Mammary epithelial cell (primary cell): ENCODE measurements at regions not wholly inside any gene's neighbourhood (a gene's known extent, or its start where the extent isn't known, plus 50 kb on each side); places are given as distances from the start of the nearest gene placed in this dataset.

ENCODE experiments used
- CTCF ChIP-seq, 2 donors: IDR thresholded peaks in 1 of 2; conservative IDR thresholded peaks in 1 of 2; 2 replicates each; pipeline ENCODE4 v1.5.1; 2011 to 2012; ENCODE audit warnings: inconsistent platforms in 2 of 2, low read length in 2 of 2, mild to moderate bottlenecking in 2 of 2, control low read depth in 1 of 2, low read depth in 1 of 2; ENCODE audit not compliant: insufficient read depth in 1 of 2; ENCODE audit errors: extremely low read depth in 1 of 2
- EZH2 ChIP-seq: IDR thresholded peaks from 2 replicates; pipeline ENCODE4 v1.6.1; 2012; ENCODE audit warnings: low read length, inconsistent platforms, borderline replicate concordance

DNA sequence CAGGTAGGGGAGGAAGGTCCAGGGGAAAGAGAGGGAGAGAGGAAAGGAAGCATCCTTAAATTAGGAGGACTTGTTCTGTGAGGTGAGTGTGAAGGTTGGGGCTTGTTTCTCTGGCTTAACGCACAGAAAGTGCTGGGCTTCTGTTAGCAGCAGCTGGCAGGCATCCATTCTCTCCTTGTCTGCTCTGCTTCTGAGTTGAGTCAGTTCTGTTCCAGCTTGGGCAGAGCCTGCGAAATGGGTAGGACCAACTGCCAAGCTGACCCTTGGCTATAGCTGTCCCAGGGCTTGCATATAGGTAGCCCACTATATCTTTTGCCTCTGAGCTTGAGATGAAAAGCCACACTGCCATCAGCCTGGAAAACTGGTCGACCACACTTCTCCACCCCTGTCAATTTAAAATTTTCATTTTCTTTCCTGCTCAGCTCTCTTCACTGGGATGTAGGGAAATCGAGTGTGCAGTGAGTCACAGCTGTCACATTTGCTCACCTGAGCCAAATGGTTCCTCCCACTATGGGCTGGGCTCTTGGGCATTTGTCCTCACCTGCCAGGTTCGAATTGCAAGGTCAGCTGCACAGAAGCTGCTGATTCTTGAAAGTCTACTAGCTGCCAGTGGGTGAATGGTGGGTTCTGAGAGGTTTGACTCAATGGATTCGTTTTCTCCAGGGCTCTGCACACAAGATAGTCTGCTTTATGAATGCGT lies 256.4 kb upstream of the PWP1 start:
- no peak for TF ChIP-seq CTCF (conservative IDR thresholded peaks at IDR 0.05 in 1 of 2, IDR thresholded peaks at IDR 0.05 in 1 of 2; ENCODE audit: extremely low read depth in 1 of 2, insufficient read depth in 1 of 2, low read depth in 1 of 2, low read length in 2 of 2)
- TF ChIP-seq EZH2: no peak
